NCI-H460 (cell line): ENCODE measurements at regions not wholly inside any gene's neighbourhood (a gene's known extent, or its start where the extent isn't known, plus 50 kb on each side); places are given as distances from the start of the nearest gene placed in this dataset.

Experiments used
- DNase-seq: peaks from one replicate; pipeline ENCODE4 v3.0.0-alpha.2; 2016; ENCODE audit warnings: low read depth; ENCODE audit errors: extremely low read depth

GRCh38 chr18:44514106-44514505, 166.6 kb upstream of the SETBP1 start:
- no peak for DNase-seq

DNA sequence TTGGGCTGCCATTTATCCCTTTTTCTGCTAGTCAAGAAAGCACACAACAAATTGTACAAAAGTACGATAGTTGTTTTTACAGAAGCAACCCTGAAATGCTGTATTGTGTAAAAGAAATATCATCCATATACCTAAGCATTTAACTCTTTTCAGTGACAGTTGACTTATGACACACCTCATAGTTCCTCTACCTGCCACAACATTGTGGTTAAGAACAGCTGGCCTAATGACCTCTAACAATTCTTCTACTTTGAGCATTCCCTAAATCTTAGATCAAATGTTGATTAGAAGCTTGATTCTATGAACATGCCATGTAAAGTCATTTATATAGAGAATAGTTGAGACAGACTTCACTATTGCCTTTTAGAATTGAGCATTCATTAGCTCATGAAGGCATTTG, 165.9 kb upstream of the SETBP1 start:
- DNase-seq = no peak

DNA sequence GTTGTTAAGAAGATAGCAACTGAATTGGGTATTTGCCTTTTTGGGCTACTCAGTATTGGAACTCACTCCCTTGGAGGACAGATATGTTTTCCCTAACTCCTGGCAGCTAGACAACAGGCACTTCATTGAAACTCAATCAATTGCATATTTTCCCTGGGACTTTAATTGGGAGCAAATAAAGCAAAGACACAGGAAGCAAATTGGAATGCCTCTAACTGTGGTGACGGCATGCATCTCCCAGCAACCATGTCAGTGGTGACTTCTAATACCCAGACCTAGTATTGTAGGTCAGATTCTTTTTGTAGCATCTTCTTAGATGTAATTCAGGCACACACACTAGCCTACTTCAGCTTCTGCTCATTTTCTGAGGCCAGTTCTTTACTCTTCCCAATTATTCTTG, 164.2 kb upstream of the SETBP1 start:
- no peak for DNase-seq

DNA sequence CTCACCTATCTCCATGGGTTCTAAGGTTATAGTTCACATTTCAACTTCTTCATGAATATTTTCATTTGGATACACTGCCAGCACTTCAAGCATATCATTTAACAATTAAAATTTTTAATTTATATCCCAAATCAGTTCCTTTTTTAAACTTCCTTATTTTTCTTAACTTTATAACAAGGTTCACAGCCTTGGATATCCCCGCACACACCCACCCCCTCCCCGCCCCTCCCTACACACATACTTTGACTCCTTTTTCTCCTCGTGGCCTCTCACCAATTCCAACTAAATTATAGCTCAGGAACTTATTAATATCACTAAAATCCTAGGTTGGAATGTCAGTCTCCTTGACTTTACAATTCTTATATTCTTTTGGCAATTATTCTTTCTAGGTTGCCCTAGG, 163.6 kb upstream of the SETBP1 start:
- no peak for DNase-seq

DNA sequence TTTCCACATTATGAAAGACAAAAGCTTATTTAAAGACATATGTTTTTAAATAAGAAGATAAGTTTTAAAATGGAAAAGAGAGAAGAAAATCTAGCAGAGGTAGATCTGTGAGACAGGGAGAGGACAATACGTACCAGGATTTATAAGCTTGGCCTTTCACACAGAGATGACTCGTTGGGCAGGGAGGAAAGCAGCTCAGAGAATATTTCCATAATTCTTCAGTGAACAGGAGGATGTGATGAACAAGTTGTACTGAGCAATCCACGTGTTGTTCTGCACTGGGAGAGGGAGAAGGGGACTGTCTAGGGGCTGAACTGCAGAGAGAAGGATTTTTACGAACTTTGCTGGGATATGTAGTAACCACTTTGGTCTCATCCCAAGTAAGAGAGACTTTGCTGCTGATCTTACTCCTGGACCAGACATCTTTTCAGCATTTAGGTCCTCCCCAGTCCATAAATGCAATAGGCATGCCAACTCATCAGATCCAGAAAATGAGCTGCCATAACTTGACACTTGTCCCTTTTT, 162.5 kb upstream of the SETBP1 start:
- DNase-seq = no peak

DNA sequence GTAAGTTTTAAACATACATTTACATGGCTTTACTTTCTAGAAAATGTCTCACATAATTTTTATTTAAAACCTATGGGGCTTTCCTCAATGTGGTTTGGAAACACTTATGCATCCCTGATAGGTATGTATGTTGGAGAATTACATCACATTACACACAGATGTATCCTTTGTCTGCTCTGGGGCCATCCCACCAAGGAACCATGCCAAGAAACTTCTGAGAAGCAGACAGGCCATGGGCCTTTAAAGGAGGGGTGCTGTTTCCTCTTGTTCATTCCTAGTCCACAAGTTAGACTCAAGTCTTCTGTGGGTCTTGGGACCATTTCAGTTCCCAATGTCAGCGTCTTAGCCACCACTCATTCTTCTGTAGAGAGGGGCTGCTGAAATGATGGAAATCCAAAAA, 162.0 kb upstream of the SETBP1 start:
- no peak for DNase-seq

GRCh38 chr18:44520981-44521667, 159.6 kb upstream of the SETBP1 start:
- no peak for DNase-seq

GRCh38 chr18:44521668-44522022, 159.0 kb upstream of the SETBP1 start:
- DNase-seq = no peak

DNA sequence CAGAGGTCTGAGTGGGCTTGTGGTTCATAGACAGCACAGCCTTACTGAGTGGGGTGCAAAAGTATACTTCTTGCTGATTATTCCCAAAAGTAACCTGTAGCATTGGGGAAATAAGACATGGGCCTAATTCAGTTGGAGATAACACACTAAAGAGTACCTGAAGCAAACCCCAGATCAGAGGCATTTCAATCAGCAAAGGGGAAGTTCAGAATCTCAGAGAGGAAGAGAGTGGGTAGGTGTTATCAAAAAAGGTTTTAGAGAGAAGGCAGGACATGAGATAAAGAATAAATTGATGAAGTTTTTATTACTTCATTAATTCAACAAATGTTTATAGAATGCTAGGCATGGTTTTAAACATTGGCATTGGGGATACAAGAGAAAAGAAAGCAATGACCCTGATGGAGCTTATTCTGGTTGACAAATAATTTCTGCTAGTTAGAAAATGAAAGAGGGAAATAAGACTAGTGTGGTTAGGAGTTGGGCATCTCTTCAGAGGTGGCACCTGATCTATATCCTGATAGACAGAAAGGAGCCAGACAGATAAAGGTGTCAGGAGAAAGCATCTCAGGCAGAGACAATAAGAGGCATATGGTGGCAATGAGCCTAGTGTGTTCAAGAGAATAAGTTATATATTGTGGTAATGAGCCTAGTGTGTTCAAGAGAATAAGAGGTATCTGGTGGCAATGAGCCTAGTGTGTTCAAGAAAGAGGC, 153.8 kb upstream of the SETBP1 start:
- DNase-seq = no peak

DNA sequence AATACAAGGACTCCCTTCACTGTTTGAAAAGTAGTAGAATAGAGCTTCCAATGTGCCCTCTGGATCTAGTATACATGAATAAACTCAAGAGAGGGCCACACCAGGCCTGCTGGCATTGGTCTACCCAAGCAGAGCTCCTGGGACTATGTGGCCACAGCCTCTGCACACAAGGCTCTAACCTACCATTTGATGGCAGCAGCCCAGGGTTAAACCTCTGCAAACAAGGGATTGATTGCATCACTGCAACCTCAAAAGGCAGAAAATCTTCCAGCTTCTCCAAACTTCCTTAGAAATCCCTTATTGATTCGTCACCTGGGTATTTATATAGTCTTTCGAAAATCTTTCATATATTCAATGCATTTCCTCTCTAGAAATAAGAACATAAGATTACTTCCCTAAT, 147.6 kb upstream of the SETBP1 start:
- no peak for DNase-seq

GRCh38 chr18:44536046-44536445, 144.6 kb upstream of the SETBP1 start:
- no peak for DNase-seq

DNA sequence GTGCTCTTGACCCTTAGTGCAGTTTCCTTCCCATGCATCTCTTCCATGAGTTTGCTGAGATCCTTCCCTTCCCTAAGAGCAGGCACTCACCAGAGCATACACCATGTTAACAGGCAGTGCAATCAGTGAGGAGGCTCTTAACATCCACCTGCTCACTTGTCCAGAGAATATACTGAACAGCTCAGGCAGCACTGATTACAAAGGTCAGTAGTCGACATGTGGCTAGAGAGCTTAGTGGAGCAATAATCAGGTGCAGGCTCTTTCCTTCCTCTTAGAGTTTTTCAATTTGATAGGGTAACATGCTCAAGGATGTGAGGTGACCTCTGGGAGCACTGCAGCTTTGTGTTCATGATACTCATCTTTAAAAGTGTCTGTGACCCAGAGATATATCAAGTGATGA, 144.1 kb upstream of the SETBP1 start:
- no peak for DNase-seq

- DNase-seq = peak; percentile 6
Measured at GRCh38 chr18:44537526-44537925, 143.2 kb upstream of the SETBP1 start.

GRCh38 chr18:44539926-44540325, 140.8 kb upstream of the SETBP1 start:
- DNase-seq = no peak

- DNase-seq = no peak
Measured at GRCh38 chr18:44541159-44541558, 139.5 kb upstream of the SETBP1 start.

- DNase-seq = no peak
Measured at GRCh38 chr18:44541781-44542180, 138.9 kb upstream of the SETBP1 start.

GRCh38 chr18:44543387-44543786, 137.3 kb upstream of the SETBP1 start:
- no peak for DNase-seq

DNA sequence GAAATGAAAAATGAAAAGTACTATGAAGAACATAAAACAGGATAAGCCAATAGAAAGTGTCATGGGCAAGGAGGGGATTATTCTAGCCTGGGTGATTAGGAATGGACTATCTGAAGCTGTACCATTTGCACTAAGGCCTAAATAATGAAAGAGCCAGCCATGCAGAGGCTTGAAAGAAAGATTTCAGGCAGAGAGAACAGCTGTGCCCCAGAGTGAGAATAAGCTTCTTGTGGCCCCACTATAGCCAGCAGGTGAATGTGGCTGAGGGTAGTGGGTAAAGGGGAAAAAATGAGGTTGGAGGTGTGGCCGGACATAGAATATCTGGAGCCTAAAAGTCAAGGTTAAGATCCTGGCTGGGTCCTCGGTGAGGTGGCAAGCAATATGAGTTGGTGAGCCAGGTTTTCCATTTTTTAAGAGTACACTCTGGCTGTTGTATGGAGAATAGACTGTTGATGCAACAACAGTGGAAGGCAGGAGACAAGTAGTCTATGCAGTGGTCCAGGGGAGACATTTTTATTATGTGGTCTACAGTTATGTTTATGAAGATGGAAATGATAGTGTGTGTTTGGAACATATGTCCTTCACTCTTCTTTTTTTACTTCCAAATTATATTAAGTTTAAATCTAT, 135.2 kb upstream of the SETBP1 start:
- DNase-seq = no peak

DNA sequence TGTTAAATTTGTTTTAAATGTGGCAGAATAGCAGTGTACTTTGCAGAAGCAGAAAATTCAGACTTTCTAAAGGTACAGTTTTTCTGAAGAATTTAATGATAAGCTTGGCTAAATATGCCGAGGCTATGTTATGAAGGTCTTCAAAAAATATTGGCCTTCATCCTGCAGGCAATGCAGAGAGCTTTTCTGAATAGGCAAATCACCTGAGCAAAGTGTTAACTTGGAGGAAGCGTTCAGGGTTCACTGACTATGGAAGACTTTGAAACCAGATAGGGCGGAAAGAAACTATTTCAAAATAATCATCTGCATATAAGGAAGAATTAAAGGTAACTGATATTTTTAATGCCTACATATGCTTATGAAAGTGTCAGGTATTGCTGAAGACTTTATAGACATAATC, 133.7 kb upstream of the SETBP1 start:
- DNase-seq = no peak

- no peak for DNase-seq
Measured at GRCh38 chr18:44548291-44549221, 132.1 kb upstream of the SETBP1 start.

DNA sequence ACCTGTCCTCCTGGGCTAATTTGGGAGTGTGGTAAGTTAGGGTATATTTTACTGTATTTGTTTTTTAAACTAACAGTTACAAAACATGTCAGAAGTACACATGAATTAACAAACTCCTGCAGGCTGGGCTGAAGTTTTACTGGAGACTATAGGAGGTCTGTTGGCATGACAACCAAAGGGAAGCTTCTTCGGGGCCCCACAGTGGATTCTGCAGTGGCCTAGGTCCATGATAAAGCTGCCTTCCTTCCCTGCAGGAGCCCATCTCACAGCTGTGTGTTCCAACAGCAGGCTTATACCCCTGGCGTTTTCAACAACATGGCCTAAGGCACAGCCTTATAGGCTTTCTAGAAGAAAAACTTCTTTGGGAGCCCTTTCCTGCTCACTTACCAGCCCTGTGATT, 128.0 kb upstream of the SETBP1 start:
- no peak for DNase-seq
